ENCODE measurements at regions not wholly inside any gene's neighbourhood (a gene's known extent, or its start where the extent isn't known, plus 50 kb on each side); places are given as distances from the start of the nearest gene placed in this dataset.

- TF ChIP-seq NFE2L1 (CRISPR knock-in tag; IDR thresholded peaks at IDR 0.05) (no peak), CTCF (IDR thresholded peaks at IDR 0.05) (no peak), E2F5 (CRISPR knock-in tag; IDR thresholded peaks at IDR 0.05) (no peak)
These were observed 289.8 kb downstream of the RBM43 start for GRCh38 chr2:150971910-150972309.

All from WTC11 (cell line).